Esophagus squamous epithelium (tissue), 4 donors: ENCODE measurements at regions not wholly inside any gene's neighbourhood (a gene's known extent, or its start where the extent isn't known, plus 50 kb on each side); places are given as distances from the start of the nearest gene placed in this dataset.

Experiments used
- CTCF ChIP-seq, 6 experiments: fragments of 450-650 bp in 4 of 6; fragments of 200-600 bp in 2 of 6; sonication (generic) in 2 of 6; IDR thresholded peaks; one replicate each; pipeline ENCODE4 v1.5.1; 2016 to 2019; ENCODE audit warnings: antibody characterized with exemption in 6 of 6, mild to moderate bottlenecking in 4 of 6, moderate library complexity in 4 of 6
- POLR2A ChIP-seq, 4 donors: fragments of 450-650 bp; IDR thresholded peaks; one replicate each; pipeline ENCODE4 v1.6.1; 2017; ENCODE audit warnings: antibody characterized with exemption in 4 of 4, mild to moderate bottlenecking in 4 of 4, moderate library complexity in 3 of 4

- TF ChIP-seq CTCF (IDR thresholded peaks at IDR 0.05) (no peak), POLR2A (IDR thresholded peaks at IDR 0.05) (no peak)
These were observed 543.7 kb upstream of the SGCD start for GRCh38 chr5:155783246-155783645.
